ENCODE measurements at regions not wholly inside any gene's neighbourhood (a gene's known extent, or its start where the extent isn't known, plus 50 kb on each side); places are given as distances from the start of the nearest gene placed in this dataset.
"Not testable (repeated sequence)": the region's sequence is repeated elsewhere in the genome, so short reads cannot be mapped to it uniquely, and the experiment has no call there.

DNA sequence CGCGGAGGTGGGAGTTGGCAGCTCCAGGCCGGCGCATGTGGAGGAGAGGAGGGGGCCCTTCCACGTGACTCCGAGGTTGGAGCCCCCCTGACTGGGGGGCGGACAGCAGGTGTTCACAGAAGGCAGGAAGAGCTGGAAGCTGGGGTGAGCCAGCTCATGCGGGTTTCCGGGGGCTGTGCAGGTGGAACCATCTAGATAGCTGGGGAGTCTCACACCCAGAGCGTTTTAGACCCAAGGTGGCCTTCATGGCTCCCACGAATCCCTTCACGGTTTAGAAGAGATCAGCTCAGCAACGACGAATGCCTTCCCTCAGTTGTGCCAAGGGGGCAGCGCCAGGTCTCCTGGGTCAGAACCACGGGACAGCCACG, 740.5 kb upstream of the SALL3 start:
- no peak for DNase-seq (ENCODE audit: low read depth in 2 of 3, low spot score in 2 of 3)

DNA sequence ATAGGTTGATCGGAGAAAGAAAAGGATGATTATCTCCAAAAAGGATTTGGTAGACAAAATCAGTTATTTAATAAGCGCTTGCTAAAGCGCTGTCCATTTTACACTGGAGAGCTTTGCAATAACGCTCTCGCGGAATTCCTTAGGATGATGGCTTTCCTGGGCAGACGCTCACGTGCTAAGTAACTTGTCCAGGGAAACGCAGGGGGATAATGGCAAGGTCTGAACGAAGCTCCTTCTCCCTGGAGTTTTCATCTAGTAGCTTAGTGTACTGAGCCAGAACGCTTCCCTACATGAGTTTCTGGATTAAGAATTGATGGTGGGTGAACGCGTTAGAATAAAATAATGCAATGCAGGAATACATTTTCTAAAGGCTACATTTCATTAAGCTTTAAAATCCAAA, 739.5 kb upstream of the SALL3 start:
- no peak for DNase-seq (ENCODE audit: low read depth in 2 of 3, low spot score in 2 of 3)

DNA sequence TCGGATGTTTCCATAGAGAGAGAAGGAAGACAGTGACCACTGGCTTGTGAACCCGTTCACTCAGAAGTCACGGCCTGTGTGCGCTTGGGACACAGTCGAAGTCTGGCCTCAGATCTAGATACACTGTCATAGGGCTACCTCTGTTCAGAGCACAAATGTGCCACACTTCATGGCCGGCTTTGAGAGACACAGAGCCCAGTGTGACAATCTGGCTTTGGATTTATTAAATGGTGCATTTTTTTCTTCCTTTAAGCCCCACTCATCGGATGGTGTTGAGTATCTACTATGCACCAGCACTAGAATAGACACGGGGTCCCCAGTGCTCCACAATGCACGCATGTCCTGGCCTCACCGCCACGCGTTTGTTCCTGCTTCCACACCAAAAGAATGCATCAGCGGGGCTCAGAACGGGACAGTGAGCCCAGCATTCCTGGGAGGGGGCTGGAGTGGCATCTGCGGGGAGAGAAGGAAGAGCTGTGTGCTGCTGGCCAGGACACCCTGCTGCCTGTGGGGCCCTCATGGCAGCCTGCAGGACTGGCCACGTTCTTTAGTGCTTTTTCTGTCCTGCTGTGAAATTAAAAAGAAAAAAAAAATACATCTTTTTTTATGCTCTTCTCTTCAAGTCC, 738.9 kb upstream of the SALL3 start:
- no peak for DNase-seq (ENCODE audit: low read depth in 2 of 3, low spot score in 2 of 3)

DNA sequence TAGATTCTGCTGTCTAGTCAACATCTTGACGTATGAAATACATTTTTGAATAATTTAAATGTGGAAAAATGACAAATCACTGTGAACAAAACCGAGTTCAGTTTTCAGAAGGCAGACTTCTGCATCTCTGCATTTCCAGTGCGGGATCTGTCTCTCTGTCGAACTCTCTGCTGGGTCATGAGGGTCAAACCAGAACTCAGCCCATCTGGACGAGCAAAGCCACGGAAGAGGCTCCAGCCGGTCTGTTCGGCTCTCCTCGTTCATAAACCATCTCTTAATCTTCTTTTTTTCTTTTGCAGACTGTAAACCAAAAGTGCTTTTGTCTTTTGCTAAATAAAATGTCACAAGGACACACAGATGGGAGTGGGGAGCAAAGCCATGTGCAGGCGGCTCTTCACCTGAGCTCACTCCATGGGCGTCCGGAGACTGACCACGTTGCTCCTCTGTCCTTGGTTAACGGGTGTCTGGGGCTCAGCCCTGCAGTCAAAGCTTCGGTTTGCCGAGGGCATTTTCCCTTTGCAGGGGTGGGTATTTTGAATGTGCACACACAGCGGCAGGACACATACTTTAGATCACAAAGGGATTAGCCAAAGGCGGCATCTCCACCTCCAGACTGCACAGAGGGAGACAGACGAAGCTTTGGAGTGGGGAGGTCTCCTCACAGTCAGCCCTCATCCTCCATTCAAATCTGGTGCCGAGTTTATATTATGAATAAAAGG, 737.9 kb upstream of the SALL3 start:
- no peak for DNase-seq (ENCODE audit: low read depth in 2 of 3, low spot score in 2 of 3)

DNA sequence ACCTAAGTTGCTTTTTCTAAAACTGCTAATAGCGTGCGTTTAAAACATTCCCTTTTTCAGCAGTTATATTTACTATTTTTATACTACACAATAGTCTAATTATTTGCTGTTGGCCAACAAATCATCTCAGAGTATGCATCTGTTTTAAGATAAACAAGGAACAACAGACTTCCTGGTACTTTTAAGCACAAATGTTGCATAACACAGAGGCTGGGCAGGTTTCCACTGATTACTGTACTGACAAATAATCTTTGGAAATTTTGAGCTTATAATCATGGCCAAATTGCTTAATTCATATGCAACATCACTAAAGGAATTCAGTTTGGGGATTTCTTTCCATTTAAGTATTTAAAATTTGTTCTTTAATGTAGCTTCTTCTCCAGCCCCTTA, 737.4 kb upstream of the SALL3 start:
- DNase-seq (ENCODE audit: low read depth in 2 of 3, low spot score in 2 of 3): no peak

DNA sequence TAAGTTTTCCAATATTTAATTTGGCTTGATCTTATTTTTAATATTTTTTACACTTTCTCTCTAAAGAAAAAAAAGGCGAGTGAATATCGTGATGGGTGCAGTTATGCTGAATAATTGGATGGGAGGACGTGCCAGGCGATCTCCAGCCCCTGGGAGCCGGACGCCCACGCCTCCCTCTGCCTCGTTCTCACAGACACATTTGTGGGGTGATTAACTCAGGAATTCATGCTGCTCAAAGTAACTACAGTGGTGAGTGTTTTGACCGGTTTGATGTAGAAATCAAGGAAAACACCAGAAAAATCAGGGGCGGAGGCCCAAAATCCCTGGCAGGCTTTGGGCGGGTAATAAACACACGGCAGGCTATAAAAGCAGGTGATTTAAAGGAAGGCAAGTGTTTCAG, 736.8 kb upstream of the SALL3 start:
- DNase-seq (ENCODE audit: low read depth in 2 of 3, low spot score in 2 of 3): no peak

DNA sequence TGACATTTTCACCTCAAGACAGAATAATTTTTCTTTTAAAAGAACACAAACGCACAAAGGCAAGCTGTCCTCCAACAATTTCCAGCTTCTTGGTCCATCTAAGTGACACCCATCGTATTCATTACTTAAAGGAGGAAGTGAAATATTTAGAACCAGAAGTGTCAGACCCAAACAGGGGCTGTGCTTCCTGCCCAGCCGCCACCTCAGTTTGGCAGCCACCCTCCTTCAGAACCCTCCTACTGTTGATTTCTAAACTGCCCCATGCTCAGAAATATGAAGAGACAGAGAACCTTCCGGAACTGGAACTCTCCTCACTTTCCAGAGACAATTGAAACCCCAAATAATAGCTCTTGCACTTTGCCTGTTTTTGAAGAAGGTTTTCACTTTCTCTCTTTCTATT, 734.8 kb upstream of the SALL3 start:
- no peak for DNase-seq (ENCODE audit: low read depth in 2 of 3, low spot score in 2 of 3)

DNA sequence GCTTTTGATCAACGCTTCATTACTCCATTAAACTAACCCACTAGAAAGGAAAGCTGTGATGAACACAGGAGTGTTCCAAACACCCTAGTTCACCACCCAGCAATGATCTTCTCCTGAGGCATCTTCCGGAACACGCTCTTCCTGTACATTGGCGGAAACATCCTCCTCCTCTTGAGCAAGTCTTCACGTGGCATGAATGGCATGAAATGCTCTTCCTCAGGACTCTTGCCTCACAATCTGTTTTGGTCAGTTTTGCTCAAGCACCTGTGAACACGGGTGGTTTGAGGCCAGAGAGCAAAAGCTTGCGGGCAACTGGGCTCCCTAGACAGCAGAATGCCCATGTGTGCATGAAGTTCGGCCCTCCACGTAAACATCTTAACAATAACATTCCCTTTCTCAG, 734.2 kb upstream of the SALL3 start:
- no peak for DNase-seq (ENCODE audit: low read depth in 2 of 3, low spot score in 2 of 3)

DNA sequence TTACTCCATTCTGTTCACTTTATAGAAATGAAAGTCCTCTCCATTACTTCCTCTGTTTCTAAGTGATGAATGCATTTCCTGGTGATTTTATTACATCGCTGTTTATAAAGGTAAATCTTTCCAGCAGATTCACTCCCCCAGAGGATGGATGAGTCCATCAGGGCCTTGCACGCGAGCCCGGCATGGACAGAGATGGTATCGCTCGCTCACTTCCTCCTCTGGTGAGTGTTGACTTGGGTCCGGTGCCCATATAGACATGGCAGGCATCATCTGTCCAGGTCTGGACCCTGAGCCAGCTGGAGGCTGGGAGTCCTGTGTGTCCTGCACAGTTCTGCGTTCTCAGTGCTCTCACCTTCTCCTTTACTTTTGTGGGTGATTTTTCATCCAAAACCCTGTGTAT, 733.6 kb upstream of the SALL3 start:
- no peak for DNase-seq (ENCODE audit: low read depth in 2 of 3, low spot score in 2 of 3)

DNA sequence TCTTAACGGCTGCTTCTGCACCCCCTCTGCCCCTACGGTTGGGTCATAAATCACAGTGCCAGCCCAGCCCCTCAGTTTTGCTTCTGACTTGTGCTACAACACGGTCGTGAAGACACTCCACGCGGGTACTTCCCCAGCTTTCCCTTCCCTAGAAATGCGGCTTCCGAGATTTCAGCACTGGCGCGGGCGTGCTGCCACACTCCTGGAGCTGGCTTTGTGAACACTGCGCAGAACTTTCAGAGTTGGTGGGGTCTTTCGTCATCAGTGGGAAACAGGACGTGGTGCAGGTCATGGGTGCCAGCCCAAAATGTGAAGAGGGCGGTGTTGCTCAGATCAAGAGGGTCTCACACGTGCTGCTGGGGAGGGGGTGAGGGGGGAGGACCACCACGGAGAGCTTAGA, 733.0 kb upstream of the SALL3 start:
- no peak for DNase-seq (ENCODE audit: low read depth in 2 of 3, low spot score in 2 of 3)

DNA sequence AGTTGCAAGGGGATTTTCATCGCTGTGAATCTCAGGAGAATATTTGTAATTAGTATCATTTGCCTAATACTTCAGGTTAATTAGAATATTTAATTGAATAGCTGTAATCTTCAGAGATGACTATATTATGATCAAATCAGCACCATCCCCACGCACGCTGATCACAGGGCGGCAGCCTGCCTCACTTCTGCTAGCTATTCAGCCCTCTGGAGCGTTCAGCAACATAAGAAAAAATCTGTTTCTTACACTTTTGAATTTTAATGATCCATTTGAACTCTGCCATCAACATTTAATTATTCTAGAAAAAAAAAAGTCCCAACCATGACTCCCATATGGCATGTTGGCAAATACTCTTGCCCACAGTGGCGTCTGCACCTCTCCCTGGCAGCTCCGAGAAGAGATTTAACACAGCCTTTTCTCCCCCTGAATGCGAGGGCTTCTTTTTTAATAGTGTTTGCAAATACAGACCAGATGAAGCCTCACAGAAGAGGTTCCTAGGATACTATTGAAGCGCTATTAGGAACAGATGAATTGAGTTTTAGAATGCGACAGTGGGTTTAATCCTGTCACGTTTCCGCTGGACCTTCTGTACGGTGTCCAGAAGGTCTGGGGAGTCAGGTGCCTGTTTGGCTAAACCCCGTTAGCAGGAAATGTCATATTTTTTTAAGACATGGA, 731.9 kb upstream of the SALL3 start:
- DNase-seq (ENCODE audit: low read depth in 2 of 3, low spot score in 2 of 3): no peak

DNA sequence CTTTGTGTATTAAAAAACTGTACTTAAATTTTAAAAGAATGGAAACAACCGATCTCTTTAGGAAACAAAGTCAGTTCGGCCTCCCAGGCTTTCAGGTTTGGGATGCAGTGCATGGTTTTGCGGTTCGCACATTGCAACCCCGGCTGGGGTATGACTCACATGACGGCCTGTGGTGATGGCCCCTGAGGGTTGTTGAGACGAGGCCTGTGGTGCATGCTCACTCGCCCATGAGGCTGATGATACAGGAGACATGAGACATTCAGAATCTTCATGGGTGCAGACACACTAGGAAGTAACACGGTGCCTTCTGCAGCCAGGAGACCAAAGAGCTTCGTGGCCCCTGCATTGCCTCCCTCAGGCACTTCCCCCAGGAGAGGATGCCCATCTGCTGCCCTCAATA, 724.6 kb upstream of the SALL3 start:
- DNase-seq (ENCODE audit: low read depth in 2 of 3, low spot score in 2 of 3): no peak

DNA sequence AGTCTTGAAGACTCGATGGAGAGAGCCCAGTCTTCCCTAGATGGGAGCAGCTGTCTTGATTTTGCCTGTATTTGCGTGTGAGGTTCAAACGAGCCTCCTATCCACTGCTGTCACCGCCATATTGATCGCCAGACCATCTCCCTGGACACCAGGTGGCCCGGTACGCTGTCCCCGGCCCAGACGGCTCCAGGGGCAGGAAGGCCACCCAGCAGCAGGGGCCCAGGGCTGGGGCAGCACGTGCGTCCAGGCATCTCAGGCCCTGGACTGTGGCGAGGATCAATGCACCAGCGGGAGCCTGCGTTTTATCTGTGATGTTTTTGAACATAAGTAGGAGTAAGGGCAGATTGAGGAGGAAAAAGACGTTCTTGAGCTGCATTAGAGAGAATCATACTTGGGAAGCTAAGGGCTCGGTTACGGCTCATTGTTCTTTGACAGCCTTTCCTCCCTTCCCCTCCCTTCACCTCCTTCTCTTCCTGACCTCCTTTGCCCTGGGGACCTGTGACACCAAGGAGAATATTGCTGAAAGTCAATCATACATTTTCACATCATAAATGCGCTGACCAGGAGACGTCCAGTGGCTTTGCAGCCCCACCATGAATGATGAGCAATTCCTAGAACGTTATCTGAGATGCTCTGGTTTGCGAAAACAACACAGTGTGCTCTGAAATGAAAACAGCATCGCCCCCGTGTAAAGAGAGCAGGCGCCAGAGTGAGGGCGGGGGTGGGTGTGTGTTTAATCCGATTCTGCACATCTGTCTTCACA, 711.2 kb upstream of the SALL3 start:
- DNase-seq (ENCODE audit: low read depth in 2 of 3, low spot score in 2 of 3): no peak

DNA sequence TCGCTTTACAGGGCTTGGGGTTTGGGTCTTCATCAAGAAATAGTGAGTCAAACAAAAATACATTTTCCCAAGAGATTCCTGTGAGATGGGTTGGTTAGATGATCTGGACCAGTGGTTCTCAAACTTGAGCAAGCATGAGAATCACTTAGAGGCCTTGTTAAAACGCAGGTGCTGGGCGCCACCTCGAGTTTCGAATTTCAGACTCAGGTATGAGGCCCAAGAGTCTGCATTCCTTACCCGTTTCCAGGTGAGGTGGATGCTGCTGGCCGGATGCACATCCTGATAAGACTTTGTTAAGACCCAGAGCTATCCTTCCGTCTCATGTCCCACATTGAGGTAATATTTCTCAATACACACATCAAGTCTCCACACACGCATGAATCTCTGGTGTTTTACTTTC, 707.8 kb upstream of the SALL3 start:
- no peak for DNase-seq (ENCODE audit: low read depth in 2 of 3, low spot score in 2 of 3)

DNA sequence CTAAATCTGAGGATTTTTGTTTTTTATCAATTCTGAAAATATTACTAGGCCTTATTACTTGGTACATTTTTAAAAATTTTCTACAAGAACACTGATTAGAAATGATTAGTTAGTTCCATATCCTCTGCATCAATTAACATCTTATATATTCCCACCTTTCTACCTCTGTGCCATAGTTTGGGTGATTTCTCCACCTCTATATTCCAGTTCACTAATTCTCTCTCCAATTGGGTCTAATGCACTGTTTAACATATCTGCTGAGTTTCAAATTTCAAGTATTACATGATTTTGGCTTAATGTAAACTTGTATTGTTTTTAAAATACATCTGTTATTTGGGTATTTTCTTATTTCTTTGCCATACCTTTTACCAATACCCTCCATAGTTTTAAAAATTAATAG, 705.7 kb upstream of the SALL3 start:
- no peak for DNase-seq (ENCODE audit: low read depth in 2 of 3, low spot score in 2 of 3)

DNA sequence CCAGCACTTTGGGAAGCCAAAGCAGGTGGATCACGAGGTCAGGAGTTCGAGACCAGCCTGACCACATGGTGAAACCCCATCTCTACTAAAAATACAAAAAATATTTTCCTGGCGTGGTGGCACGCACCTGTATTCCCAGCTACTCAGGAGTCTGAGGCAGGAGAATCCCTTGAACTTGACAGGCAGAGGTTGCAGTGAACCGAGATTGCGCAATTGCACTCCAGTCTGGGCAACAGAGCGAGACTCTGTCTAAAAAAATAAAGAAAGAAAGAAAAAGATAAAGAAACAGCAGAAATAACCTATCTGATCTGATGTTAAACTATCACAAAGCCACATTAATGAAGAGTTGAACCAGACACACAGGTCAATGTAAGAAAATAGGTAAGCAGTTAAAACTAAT, 696.2 kb upstream of the SALL3 start:
- DNase-seq (ENCODE audit: low read depth in 2 of 3, low spot score in 2 of 3): not testable (repeated sequence)

DNA sequence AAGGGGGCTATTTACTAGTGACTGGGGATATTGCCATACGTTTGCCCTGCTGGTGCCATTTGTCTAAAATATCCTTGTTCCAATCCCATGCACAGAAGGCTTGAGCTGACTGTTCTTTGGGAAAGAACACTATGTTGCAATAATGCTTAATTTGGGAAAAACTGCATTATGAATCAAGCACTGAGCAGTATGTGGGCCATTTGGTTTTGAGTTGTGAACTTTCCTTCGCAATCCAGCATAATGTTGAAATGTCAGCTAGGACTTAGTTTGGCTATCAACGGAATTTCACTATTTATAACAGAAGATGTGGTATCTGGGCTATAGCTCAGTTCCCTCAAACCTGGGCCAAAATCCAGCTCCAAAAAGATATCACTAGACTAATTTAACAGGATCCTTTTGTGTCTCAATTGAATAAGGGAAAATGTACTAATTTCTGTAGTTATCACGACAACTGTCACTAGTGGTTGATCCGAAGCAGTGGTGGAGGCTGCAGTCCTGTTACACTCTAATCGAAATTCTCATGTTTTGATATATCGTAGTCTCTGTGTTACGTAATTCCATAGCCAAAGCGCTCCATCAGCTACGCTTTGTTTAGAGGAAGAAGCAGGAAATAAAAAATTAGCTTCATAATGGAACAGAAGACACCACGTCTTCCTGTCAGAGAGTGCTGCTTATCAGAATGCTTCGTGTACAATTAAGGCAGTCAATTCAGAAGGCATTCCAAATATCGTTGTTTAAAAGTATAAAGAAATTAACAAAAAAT, 686.8 kb upstream of the SALL3 start:
- DNase-seq (ENCODE audit: low read depth in 2 of 3, low spot score in 2 of 3): no peak

DNA sequence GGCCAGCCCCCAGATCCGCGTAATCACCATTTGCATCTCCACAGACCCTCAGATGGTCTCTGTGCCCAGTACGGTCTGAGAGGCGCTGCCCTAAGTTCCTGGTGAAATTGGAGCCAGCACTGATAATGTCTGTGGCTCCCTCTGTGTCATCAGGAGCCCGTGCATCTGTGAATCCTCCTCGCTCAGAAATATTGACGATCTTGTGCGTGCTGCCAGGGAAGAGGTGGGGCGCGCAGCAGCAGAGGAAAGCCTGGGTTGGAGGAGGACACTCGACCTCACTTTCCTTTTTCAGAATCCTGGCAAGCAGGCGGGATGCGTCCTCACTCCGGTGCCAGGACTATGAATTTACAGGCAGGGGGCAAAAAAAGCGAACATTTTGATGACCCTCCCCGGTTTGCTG, 686.1 kb upstream of the SALL3 start:
- no peak for DNase-seq (ENCODE audit: low read depth in 2 of 3, low spot score in 2 of 3)

DNA sequence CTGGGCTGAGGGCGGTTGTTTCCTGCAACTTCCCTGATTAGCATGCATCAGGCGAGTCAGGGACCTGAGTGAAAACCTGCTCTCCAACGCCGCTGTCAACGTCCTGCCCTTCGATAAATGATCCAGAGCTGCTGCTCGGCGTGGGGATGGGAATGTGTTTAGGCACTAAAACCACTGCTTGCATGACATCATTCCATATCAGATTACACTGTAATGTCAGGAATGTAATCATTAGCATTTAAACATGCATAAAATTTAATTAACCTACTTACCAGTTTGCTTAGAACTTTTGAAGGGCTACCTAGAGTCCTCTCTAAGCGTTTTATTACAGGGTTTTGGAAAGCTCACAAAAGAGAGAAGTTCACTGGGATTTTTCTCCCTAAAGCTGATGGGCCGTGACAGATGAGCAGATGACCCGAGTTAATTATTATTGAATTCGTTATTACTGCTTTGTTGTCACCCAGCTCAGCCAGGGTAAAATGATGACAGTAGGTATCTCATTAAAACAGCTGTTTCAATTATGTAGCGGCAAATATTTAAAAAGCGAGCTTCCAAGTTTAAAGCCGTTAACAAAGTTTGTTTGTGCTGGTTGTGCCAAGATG, 685.6 kb upstream of the SALL3 start:
- no peak for DNase-seq (ENCODE audit: low read depth in 2 of 3, low spot score in 2 of 3)

DNA sequence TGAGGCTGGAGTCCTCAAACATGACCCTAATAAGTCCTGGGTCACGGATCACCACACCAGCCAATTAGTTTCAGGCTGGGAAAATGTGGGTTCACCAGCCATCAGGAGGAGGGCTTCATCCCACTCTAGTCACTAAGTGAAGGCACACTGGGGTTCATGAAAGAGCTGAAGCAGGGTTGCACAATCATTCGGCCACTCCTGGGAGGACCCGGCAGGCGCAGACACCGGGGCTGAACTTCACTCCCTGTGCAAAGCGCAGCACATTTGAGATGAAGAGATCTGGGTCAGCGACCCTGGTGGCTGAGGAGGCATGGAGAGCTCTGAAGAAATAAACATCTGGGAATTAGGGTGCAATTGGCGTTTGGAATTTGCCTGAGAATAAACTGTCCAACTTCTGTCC, 684.4 kb upstream of the SALL3 start:
- no peak for DNase-seq (ENCODE audit: low read depth in 2 of 3, low spot score in 2 of 3)

DNA sequence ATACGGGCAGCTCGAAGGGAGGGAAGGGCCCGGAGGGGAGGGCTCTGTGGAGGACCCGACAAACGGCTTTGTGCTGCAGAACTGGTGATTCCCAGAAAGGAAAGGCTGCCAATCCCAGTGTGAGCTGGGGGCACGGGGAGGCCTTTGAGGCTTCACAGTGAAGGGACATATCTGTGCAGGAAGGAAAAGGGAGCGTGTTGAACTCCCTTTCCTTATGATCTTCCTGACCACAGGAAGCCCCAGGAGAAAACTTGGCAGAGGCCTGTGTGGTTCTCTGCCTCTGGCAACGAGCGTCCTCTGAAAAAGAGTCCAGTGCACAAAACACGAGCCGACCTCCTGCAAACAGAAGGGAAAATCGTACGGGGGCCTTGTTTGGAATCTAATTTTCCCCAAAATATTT, 683.5 kb upstream of the SALL3 start:
- DNase-seq (ENCODE audit: low read depth in 2 of 3, low spot score in 2 of 3): no peak
